ENCODE measurements at regions not wholly inside any gene's neighbourhood (a gene's known extent, or its start where the extent isn't known, plus 50 kb on each side); places are given as distances from the start of the nearest gene placed in this dataset.

DNA sequence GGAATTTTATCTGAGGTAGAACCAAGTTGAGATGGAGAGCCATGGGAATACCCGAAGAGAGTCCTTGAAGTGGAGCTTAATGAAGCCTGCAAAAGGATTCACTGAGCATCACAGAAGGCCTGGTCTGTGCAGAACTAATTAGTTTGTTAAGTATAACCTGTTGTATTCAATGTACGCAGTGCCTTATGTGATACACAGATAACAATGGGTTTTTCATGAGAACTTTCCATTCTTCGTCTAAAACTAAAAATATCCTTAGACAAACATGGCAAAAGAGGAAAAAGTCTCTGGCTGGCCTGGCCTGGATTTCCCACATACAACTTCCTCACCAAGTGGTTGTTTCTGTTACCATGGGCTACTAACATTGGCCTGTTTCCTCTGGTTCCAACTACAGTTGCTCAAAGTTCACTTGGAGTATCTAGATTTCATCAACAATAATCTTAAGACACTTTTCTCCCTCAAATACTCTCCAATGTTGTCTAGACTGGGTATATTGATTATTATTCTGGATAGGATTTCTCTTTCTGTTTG lies 237.6 kb upstream of the ZNF462 start:
- no peak for DNase-seq

DNA sequence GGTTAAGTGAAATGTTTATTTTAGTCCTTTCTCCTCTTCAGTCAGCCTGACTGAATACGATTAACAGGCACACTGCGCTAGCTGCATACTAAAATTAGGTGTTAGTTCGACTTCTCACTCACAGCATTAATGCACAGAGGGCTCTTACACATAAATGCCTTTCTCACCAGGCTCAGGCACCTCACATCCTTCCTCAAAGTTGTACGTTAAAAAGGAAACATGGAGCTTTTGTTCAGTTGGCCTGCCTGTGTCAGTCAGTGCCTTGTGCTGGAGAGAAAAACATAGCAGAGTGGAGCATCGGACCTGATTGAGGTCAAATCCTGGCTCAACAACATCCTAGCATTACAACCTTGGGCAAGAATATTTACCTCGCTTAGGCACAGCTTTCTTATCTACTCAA lies 236.0 kb upstream of the ZNF462 start:
- DNase-seq, result no peak

DNA sequence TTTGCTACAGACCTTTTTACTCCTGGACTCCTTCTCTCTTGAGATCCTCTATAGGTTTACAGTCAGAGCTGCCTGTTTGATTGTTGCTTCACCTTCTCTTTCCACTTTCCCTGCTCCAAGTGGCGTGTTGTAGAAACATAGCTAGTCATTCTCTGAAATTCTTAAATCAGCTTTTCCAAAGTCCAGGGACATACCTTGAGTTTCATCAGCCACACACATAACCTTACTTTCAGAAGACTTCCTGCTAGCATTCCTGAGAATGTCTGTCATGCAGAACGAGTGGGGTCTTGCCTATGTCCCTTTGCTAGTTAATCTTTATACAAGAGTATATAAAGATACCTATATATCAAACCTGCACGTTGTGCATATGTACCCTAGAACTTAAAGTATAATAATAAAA lies 230.3 kb upstream of the ZNF462 start:
- no peak for DNase-seq

DNA sequence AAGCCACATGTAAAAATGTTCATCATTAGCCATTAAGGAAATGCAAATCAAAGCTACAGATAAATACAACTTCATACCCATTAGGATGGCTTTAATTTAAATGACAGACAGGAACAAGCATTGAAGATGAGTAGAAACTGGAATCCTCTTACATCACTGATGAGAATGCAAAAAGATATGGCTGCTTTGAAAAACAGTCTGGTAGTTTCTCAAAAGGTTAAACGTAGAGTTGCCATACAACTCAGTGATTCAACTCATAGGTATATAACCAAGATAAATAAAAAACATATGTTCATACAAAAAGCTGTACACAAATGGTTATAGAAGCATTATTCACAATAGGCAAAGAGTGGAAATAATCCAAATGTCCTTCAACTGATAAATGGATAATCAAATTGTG lies 228.8 kb upstream of the ZNF462 start:
- DNase-seq, result no peak

DNA sequence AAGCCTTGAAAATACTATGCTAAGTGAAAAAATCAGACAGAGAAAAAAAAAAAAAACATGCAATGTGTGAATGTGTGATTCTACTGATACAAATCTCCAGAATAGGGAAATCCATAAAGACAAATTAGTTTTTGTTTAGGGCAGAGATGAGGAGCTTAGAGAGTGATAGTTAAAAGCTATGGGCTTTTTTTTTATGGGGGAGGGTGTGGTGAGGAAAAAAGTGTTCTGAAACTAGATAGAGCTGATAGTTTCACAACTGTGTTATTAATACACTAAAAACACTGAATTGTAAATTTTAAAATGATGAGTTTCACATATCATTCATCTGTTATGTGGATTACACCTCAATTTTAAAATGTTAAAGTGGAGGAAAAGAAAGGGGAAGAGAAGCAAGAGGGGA lies 228.3 kb upstream of the ZNF462 start:
- DNase-seq, result no peak

DNA sequence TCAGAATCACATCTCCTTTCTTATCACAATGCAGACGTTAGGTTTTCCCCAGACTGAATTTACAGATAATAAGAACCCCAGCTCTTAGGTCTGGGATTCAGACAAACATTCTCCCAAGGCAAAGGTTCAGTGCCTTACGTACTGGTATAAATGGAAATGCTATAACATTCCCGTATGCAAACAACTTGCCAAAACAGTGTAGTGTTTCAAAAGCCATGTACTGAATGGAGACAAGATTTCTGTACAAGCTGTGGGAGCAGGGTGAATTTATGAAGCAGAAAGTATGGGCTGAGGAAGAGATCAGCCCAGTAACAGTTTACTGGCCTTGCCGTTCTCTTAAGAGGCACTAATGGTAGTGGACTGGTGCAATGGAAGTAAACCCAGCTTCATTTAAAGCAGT lies 225.5 kb upstream of the ZNF462 start:
- DNase-seq, result no peak

DNA sequence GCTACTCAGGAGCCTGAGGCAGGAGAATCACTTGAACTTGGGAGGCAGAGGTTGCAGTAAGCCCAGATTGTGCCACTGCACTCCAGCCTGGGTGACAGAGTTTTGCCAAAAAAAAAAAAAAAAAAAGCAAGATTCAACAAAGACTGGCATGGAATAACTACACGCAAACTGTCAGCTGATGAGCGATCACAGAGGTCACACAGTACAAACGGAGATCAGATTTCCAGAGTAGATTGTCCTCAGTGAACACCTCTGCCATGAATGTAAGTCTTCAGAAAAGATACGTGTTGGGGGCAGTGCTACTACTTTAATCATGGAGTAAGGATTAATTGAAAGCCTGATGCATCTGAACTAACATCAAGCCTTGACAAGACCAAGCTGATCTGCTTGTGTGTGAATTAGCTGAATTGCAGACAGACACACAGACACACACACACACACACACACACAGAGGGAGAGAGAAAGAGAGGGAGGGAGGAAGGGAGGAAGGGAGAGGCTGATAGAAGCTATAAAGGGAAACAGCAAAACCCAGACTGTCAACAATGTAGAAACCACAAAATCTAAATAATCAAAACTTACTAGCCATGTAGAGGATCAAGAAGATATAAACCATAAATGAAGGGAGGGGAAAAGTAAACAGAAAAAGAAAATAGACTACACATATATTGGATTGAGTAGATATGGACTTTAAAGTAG lies 222.9 kb upstream of the ZNF462 start:
- no peak for DNase-seq

DNA sequence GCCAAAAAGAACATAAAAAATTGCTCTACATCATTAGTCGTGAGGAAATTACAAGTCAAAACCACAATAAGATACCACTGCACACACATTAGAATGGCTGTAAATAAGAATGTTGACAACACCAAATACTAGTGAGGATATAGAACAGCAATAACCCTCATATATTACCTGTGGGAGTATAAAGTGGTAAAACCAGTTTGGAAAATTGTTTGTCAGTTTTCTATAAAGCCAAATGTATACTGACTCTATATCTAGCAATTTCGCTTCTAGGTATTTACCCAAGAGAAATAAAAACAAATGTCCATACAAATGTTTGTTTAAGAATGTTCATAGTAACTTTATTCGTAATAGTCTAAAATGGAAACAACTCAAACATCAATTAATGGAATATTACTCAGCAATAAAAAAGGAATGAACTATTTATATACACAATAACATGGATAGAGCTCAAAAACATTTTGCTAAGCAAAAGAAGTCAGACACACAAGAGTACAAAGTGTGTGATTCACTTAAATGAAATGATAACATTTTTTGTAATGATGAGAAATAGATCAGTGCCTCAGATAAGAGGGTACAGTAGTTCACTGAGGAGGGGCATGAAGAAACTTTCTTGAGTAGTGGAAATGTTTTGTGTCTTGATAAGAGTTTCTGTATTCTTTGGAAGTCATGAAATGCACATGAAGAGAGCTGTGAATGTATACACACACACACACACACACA lies 219.6 kb upstream of the ZNF462 start:
- no peak for DNase-seq

DNA sequence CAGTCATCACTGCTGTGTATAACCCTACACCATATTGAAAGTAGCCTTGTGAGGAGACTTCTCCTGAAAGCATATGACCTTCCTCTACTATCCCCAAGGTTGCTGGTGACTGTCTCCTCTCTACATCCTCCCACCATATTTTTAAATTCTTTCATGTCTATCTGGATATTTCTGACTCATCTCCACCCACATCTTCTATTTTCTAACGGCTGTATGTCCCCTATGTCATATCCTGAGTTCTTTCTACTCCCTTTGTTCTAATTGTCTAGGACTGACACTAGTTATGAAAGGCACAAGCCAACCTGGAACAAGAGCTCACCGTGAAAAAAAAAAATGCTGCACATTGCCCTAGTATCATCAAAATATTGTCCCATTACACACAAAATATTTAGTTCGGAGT lies 218.3 kb upstream of the ZNF462 start:
- DNase-seq, result no peak

DNA sequence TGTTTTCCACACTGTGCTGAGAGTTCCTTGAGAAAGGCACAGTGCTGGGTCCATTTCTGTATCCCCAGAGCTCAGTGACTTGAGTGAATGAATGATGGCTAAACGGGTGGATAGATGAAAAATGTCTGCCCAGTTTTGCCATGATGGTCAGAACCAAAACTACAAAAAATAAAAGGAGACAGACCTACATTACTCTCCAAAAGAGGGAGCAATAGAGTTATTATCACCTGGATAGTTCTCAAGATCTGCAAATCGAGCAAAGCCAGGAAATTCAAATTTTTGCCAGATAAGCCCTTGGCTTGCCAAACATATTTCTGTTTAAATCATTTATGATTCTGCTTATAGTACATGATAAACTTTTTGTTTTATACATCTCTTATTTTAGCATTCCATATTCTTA lies 214.2 kb upstream of the ZNF462 start:
- no peak for DNase-seq

DNA sequence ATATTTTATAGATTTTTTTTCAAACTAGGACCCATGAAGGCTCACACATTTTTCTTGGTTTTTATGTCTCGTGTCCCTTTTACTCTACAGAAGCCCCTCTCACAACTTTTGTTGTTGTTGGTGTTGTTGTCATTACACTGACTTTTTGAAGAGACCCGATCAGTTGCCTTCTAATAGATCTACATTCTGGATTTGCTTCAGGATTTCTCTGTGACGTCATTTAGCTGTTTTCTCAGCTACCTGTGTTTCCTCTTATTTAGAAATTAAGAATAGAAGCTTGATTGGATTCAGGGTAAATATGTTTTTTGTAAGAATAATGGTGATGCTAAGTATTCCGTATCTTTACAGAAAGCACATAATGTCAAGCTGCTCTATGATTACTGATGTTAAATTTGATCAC lies 213.3 kb upstream of the ZNF462 start:
- no peak for DNase-seq

DNA sequence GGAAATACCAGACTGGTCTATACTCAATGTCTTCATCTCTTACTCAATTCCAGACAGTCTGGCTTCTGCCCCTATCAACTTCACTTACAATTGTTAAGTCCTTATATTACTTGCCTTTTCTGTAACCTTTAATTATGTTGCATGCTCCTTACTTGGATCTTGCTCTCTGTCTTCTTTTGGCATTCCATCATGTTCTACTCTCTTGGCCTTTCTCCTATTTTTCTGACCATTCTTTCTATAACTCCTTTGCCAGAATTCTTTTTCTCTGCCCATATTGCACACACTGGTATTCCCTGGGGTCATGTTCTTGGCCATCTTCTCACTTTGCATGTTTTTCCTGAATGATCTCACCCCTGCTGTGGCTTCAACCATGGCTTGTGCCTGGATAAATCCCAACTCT lies 209.8 kb upstream of the ZNF462 start:
- no peak for DNase-seq

DNA sequence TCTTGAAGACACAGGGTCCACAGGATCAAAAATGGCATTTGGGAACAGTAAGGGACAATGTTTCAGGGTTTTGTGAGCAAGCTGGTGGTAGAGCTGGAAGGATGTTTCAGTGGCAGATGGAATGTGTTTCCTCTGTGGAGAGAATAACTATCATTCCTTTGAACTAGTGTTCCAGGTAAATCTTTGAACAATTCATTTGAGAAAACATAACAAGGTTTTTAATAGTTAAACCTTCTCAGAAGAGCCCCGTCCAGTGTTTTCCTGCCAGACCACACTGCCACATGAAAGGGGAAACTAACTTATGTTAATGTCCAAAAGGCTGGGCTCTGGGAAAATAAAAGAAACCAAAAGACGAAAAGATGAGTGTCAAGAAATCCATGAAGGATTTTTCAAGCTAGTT lies 207.0 kb upstream of the ZNF462 start:
- DNase-seq, result no peak

DNA sequence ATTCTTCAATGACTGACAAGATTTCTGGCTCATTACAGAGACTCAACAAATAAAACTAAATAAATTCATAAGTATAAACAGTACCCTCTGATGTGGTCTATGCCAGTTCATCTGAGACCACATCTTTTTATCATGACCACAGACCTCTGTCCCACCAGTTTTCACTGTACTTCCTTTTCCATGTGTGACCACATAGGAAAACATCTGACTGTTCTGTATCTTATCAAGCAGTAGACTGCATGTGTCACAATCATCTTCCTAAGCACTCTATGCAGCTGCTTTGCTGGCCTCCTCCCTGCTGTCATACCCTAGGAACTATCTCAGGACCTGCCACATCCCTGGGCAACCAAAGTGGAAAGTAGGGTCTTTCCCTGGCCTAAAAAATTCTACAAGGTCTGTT lies 205.0 kb upstream of the ZNF462 start:
- no peak for DNase-seq

DNA sequence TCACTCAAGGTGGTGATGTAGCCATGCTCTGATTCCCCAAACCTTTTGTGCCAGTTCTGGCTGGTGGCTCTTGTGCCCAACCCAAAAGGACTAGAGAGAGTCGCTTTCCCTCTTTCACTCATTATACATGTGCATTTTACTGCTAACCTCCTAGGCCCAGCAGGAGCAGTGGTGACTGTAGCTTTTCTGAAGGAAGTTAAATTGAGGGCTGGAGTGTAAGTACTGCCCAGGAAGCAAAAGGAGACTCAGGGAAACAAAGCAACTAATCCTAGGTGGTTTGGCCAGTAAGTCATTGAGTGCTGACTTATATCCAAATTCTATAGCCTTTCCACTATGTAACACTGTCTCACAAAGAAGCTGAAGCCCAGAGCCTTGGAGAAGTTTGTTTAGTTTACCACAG lies 194.4 kb upstream of the ZNF462 start:
- DNase-seq, result no peak

DNA sequence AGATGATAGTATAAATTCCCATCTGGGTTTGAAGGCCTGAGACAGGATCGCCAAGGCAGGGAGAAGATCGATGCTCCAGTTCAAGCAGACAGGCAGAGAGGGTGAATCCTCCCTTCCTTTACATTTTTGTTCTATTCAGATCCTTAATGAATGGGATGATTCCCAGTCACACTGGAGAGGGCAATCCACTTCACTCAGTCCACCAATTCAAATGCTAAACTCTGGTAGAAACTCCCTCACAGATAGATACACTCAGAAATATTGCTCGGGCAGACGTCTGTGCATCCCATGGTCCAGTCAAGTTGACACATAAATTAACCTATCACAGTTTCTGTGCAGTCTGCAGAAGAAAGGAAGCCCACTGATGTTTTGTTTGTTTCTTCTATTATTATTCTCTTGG lies 193.1 kb upstream of the ZNF462 start:
- DNase-seq, result no peak

DNA sequence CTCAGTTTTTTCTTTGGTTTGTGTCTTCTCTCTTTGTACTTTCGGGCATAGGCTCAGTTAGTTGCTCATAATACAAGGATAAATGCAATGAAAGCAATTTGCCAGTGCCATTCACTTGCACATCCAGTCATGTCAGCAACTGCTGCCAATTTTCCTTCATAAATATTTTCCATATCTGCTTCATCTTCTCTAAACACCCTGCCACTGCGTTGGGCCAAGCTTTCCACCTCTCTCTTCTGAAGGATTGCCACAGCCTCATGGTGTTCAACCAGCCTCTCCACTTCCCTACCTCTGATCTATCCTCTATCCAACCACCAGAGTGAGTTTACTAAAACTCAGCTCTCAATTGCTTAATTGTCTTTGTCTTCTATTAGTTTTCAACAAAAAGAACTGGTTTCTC lies 192.5 kb upstream of the ZNF462 start:
- no peak for DNase-seq

DNA sequence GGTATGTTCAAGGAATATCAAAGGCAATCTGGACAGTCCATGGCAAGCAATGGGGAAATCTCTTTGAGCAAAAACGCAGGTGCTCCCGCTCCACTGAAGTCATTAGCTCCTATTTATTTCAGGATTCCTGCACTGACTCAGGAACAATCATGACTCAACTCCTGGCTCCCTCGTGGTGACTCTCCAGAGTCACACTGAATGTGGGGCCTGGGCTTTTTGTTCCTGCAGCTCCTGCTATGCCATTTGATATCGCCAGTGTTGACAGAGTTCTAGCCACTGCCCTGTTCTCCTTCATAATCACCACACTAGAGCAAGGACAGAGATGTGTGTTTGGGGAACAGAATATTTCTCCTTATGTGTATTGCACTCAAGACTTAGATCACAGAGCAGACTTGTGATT lies 187.2 kb upstream of the ZNF462 start:
- no peak for DNase-seq

DNA sequence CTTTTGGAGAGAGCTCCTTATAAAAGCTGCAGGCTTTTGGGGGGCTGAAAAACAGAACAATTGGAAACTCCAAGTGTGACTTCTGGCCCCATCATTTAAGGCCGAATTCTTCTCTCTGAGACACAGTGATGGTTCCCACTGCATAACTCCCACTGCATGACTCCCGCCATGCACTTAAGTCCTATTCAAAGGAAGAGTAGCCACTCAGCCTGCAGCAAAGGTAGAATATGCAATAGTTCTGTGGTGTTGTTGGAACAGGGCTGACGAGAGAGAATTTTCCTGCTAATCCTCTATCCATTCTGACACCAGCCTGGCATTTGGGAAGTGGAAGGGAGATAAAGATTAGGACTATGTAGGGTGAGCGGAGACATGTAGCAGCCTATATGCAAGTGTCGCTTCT lies 185.6 kb upstream of the ZNF462 start:
- no peak for DNase-seq

DNA sequence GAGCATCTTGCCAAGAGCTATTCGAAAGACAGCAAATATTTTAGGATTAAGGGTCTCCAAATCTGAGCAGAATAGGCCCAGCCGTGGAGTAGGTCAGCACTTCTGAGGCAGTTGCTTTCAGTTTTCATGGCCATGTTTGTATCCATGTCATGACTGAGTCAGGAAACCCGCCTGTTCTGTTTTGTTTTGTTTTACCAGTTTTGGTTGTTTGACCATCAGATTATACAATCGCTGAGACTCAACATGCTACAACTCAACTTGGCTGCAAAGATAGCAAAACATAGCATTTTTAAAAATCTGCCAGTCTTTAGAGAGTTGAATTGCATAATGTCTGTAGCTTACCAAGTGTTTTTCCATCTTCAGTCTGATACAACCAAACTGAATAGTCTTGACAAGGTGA lies 185.1 kb upstream of the ZNF462 start:
- DNase-seq, result no peak

DNA sequence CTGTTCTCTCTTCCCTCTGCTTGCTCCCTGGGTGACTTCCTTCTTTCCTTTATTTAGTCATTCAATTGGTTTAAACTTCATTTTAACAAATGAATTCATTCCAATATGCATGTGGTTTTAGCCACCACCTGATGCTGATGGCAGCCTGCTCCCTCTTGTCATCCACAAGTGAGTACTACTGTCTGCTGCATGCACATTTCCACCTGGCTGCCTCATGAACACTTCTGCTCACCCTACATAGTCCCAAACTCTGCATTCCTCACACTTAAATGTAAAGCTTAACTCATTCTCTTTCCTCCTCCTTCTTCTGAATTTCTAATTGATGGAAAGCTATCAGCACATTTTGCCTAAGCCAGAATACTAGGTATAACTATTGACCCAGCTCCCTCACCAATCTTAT lies 184.7 kb upstream of the ZNF462 start:
- no peak for DNase-seq

DNA sequence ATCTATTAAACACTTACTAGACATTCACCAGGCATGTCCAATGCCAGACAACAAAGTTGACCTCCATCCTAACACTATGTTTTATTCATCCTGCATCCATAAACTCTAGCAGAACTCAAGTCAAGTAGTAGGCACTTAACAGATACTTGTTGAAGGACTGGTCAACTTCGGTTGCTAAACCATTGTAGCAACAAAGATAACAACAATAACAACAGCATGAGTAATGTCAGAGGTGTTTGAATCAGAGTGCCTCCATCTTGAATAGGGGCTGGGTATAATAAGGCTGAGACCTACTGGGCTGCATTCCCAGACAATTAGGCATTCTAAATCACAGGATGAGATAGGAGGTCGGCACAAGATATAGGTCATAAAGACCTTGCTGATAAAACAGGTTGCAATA lies 180.5 kb upstream of the ZNF462 start:
- no peak for DNase-seq

DNA sequence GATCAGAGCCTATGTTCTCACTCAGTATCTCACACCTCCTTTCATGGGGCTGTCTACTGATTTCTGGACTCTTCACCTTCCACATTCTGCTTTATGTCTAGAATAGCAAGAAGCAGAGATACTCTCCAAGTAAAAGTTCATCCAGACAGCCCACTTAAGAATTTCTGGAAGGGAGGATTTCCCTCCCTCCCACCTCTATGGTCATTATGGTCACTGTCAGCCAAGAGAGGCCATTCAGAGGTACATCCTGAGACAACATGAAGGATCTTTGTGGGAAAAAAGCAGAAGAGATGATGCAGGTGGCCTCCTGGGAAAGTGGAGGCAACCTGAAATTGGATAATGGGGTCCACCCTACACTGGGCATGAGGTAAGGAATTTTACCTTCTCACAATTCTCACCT lies 179.5 kb upstream of the ZNF462 start:
- no peak for DNase-seq

DNA sequence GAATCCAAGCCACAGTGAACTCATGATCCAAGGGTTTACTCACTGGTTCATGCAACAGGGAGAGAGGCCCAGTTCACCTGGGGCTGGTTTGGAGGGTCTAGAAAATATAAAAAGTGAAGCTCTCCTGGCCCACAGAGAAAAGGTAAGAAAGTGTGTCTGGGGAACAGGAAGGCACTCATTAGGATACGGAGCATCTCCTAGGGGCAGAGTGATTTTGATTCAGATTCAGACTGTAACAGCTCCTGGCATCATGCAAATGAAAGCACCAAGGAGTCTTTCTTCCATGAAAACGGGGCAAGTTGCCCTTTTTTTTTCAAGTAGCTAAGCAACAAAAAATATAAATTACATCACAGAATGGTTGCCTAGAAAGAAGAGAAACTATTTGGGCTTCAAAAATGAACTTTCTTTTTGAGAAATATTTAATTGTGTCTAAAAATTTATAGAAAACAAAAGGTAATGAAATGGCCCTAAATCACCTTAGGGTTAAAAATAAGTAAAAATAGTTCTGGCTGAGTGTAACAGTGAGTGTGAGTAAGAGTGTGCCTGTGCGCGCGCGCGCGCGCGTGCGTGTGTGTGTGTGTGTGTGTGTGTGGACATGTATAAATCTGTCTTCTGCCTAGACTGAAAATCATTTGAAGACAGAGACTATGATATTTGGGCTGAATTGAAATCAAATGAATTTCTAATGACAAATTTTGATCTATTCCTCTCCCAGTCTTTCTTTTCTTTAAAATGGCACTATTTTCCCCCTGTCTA lies 177.8 kb upstream of the ZNF462 start:
- no peak for DNase-seq

Data from MV-4-11 (cell line).